K562 (cell line): ENCODE measurements at regions not wholly inside any gene's neighbourhood (a gene's known extent, or its start where the extent isn't known, plus 50 kb on each side); places are given as distances from the start of the nearest gene placed in this dataset.
A peak's percentile ranks its signal among the peaks of the same experiment; 100 is the strongest.

Experiments
- ATAC-seq: fragments of 200-7000 bp; cut with Tn5 transposase; 3 replicates; pipeline ENCODE4 v1.9.1; 2020; ENCODE audit warnings: moderate library complexity
- BruUV-seq: library from RNA; stranded (reverse); fragments of 400-500 nt; replicated peaks from 2 replicates; lab custom pipeline; 2021; lab: Mats Ljungman, UMichigan
- CTCF ChIA-PET: fragments of 300-600 bp; formaldehyde crosslinking; extraction: SDS; loops from one replicate; lab custom pipeline; 2021; ENCODE audit warnings: low intra/inter-chr PET ratio; lab: Yijun Ruan, JAX
- POLR2A ChIA-PET: fragments of 300-600, 350-650 bp; sonication (Branson Sonifier 250); formaldehyde crosslinking; extraction: SDS; loops from one replicate; lab custom pipeline; 2021; ENCODE audit warnings: antibody characterized with exemption, inconsistent platforms; lab: Yijun Ruan, JAX
- DNase-seq, 4 experiments: peaks; one replicate each; pipeline versions ENCODE4 v3.0.0 to v3.0.0-alpha.2; 2011 to 2018; ENCODE audit warnings: low spot score in 3 of 4, mixed read lengths in 3 of 4; ENCODE audit errors: extremely low read depth in 1 of 4
- FAIRE-seq: peaks from 2 replicates; lab custom pipeline; 2011; peaks lifted over from hg19 to GRCh38; lab: Jason Lieb, UNC
- H2AFZ ChIP-seq: 2 replicates; pipeline ENCODE4 v1.6.0; 2011; ENCODE audit warnings: low read depth, low read length, control low read depth, inconsistent platforms
- H3K27ac ChIP-seq: fragments of 200-600 bp; 3 replicates; pipeline ENCODE4 v1.8.0; 2011; ENCODE audit warnings: low read depth, mild to moderate bottlenecking, control low read depth, inconsistent platforms, low read length, moderate library complexity, mixed read lengths; ENCODE audit errors: extremely low read depth
- H3K27me3 ChIP-seq, 2 experiments: fragments of 300-600 bp in 1 of 2; 2 replicates in 1 of 2; 3 replicates in 1 of 2; pipeline versions ENCODE4 v1.6.0 to v1.8.0; 2011; ENCODE audit warnings: inconsistent platforms in 2 of 2, low read length in 2 of 2, mild to moderate bottlenecking in 1 of 2, mixed read lengths in 1 of 2, moderate library complexity in 1 of 2; ENCODE audit not compliant: control insufficient read depth in 2 of 2, insufficient read depth in 2 of 2
- H3K36me3 ChIP-seq: fragments of 300-600 bp; 3 replicates; pipeline ENCODE4 v1.8.0; 2011; ENCODE audit warnings: mild to moderate bottlenecking, low read length, inconsistent platforms; ENCODE audit not compliant: control insufficient read depth, insufficient read depth
- H3K4me1 ChIP-seq, 2 experiments: fragments of 200-600 bp in 1 of 2; replicated peaks in 1 of 2; 2 replicates in 1 of 2; 3 replicates in 1 of 2; pipeline versions ENCODE4 v1.5.1 to v1.8.0; 2011; ENCODE audit warnings: inconsistent platforms in 2 of 2, low read length in 2 of 2, mild to moderate bottlenecking in 1 of 2, mixed read lengths in 1 of 2, moderate library complexity in 1 of 2; ENCODE audit not compliant: control insufficient read depth in 2 of 2, insufficient read depth in 2 of 2
- H3K4me2 ChIP-seq: 2 replicates; pipeline ENCODE4 v1.6.1; 2011; ENCODE audit warnings: low read length, control low read depth, inconsistent platforms, mixed read lengths; ENCODE audit not compliant: insufficient read depth
- H3K4me3 ChIP-seq: fragments of 200-600 bp; sonication (generic), shearing (Covaris generic); 2 replicates; pipeline ENCODE4 v1.5.1; 2016; ENCODE audit warnings: control low read depth, inconsistent platforms
- H3K79me2 ChIP-seq: fragments of 200-600 bp; 3 replicates; pipeline ENCODE4 v1.8.0; 2011; ENCODE audit warnings: low read length, inconsistent platforms; ENCODE audit not compliant: control insufficient read depth, insufficient read depth
- H3K9ac ChIP-seq, 2 experiments: 2 replicates each; pipeline versions ENCODE4 v1.6.0 to v1.6.1; 2011; ENCODE audit warnings: low read depth in 2 of 2, low read length in 2 of 2, control low read depth in 1 of 2, inconsistent platforms in 1 of 2, mild to moderate bottlenecking in 1 of 2, mixed read lengths in 1 of 2; ENCODE audit not compliant: insufficient read depth in 1 of 2
- H3K9me1 ChIP-seq: one replicate; pipeline ENCODE4 v1.6.0; 2011; ENCODE audit warnings: inconsistent platforms, mild to moderate bottlenecking, low read length, moderate library complexity; ENCODE audit not compliant: control insufficient read depth, insufficient read depth
- H3K9me3 ChIP-seq: replicated peaks from 2 replicates; pipeline ENCODE4 v1.5.1; 2011; ENCODE audit warnings: low read depth, low read length, inconsistent platforms; ENCODE audit not compliant: control insufficient read depth, insufficient read depth
- H4K20me1 ChIP-seq: replicated peaks from 2 replicates; pipeline ENCODE4 v1.6.1; 2011; ENCODE audit warnings: low read length, inconsistent platforms, mixed read lengths; ENCODE audit not compliant: control insufficient read depth, insufficient read depth
- MTF1 ChIP-seq: fragments of 250-450 bp; sonication (Bioruptor Pico); IDR thresholded peaks from 2 replicates; pipeline ENCODE4 v1.9.0; 2021; ENCODE audit warnings: moderate library complexity, mild to moderate bottlenecking, inconsistent platforms, borderline replicate concordance
- NFRKB ChIP-seq: fragments of 450-650 bp; IDR thresholded peaks from 2 replicates; pipeline ENCODE4 v1.6.1; 2016; ENCODE audit warnings: low read depth
- SIRT6 ChIP-seq: IDR thresholded peaks from one replicate; pipeline ENCODE4 v1.6.1; 2012; ENCODE audit warnings: low read depth, mild to moderate bottlenecking, control low read depth, inconsistent platforms, low read length, moderate library complexity
- WGBS: fragments of 100-300 bp; shearing (Covaris generic); methylation state at CpG from one replicate; pipeline ENCODE4 v1.1.6; 2016; ENCODE audit warnings: low coverage, mixed read lengths; ENCODE audit not compliant: insufficient coverage; ENCODE audit errors: missing lambda C conversion rate; 5-methylcytosine and 5-hydroxymethylcytosine counted together
- in situ Hi-C: fragments of 300-500 bp; cut with MboI; formaldehyde crosslinking; loops from 4 replicates; pipeline ENCODE4 v1.15.0; 2018; ENCODE audit warnings: inconsistent platforms, mixed read lengths
- intact Hi-C: fragments of 100-400 bp; cut with micrococcal nuclease; formaldehyde crosslinking; loops from 2 replicates; pipeline ENCODE4 v1.14.2; 2022
- TF ChIP-seq, protein P1 (sequence below): IDR thresholded peaks from 2 replicates; pipeline ENCODE4 v1.6.1; 2016; ENCODE audit warnings: missing genetic modification characterization, missing compliant biosample characterization
- TF ChIP-seq, protein P2 (sequence below): sonication (generic); formaldehyde crosslinking; IDR thresholded peaks from 2 replicates; pipeline ENCODE4 v1.8.0; 2023; ENCODE audit warnings: mild to moderate bottlenecking, missing genetic modification reagents
- TF ChIP-seq, protein P3 (sequence below), 3 experiments: fragments of 200-800 bp in 1 of 3; fragments of 250-450 bp in 1 of 3; fragments of 450-650 bp in 1 of 3; sonication (Bioruptor Pico) in 1 of 3; sonication (Bioruptor generic) in 1 of 3; formaldehyde crosslinking in 1 of 3; IDR thresholded peaks; 2 replicates each; pipeline versions ENCODE4 v1.6.1 to v1.8.0; 2016 to 2022; ENCODE audit warnings: mild to moderate bottlenecking in 2 of 3, missing genetic modification characterization in 2 of 3, missing compliant biosample characterization in 1 of 3, moderate library complexity in 1 of 3

DNA sequence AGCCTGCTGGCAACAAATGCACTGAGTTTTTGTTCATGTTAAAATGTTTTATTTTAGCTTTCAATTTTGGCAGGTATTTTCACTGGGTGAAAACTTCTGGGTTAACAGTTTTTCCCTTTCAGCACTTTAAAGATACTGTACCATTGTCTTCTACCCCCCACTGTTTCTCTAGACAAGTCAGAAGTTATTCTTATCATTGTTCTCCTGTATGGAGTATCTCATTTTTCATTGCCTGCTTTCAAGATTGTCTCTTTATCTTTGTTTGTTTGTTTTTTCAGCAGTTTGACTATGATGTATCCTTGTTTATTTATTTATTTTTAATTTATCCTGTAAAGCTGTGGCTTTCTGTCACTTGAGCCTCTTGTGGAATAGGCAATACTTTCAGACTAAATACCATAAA, 277.0 kb downstream of the ICOS start:
- Histone ChIP-seq H3K79me2 (no peaks in the 10 kb centered on the region), H3K9me1 (no peaks in the 10 kb centered on the region), H4K20me1 (no peaks in the 10 kb centered on the region), H3K9ac (no peak overlapping the region), H3K27me3 (no peaks in the 10 kb centered on the region), H2AFZ (no peak overlapping the region), H3K9me3 (no peaks in the 10 kb centered on the region), H3K4me3 (no peak overlapping the region), H3K36me3 (no peaks in the 10 kb centered on the region), H3K4me1 (no peaks in the 10 kb centered on the region), H3K4me2 (no peak overlapping the region), H3K27ac (no peak overlapping the region)
- in situ Hi-C loops (no loop called here), intact Hi-C loops (no loop called here)
- POLR2A ChIA-PET: interaction anchor here (0.6 kb wide), 1 partner anchor 82 kb away, joined by 4 read pairs; no protein-coding TSS in a partner anchor
- TF ChIP-seq MTF1 (CRISPR knock-in tag): no peak
- TF ChIP-seq, protein P1, sequence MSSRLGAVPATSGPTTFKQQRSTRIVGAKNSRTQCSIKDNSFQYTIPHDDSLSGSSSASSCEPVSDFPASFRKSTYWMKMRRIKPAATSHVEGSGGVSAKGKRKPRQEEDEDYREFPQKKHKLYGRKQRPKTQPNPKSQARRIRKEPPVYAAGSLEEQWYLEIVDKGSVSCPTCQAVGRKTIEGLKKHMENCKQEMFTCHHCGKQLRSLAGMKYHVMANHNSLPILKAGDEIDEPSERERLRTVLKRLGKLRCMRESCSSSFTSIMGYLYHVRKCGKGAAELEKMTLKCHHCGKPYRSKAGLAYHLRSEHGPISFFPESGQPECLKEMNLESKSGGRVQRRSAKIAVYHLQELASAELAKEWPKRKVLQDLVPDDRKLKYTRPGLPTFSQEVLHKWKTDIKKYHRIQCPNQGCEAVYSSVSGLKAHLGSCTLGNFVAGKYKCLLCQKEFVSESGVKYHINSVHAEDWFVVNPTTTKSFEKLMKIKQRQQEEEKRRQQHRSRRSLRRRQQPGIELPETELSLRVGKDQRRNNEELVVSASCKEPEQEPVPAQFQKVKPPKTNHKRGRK (tag): peak; percentile 46; the same call in 1 of the 2 replicates
- no TSS peak for BruUV-seq
- no peak for FAIRE-seq
- DNase-seq: no peak
- no peak for ATAC-seq
- CTCF ChIA-PET: no interaction called here

DNA sequence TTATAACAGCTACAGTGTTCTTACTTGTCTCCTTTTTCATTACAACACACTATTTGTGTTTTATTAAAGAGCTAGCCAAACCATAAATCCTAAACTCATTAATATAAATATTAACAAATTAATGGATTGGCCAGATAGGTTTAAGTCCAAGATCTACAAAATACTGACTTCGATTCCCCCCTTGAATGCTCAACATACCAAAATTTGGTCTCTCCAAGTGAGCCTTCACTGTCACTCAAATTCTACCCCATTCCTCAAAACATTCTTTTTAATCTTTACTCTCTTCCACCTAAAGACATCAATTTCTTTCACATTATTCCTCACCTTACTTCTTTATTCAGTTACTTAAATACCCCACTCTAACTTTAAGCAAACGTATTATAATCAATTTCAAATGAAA, 281.5 kb downstream of the ICOS start:
- 3% methylated on average over 2 of the region's 2 CpGs for WGBS
- H3K27me3 ChIP-seq: no peaks in the 10 kb centered on the region
- CTCF ChIA-PET: no interaction called here
- TF ChIP-seq, protein P2, sequence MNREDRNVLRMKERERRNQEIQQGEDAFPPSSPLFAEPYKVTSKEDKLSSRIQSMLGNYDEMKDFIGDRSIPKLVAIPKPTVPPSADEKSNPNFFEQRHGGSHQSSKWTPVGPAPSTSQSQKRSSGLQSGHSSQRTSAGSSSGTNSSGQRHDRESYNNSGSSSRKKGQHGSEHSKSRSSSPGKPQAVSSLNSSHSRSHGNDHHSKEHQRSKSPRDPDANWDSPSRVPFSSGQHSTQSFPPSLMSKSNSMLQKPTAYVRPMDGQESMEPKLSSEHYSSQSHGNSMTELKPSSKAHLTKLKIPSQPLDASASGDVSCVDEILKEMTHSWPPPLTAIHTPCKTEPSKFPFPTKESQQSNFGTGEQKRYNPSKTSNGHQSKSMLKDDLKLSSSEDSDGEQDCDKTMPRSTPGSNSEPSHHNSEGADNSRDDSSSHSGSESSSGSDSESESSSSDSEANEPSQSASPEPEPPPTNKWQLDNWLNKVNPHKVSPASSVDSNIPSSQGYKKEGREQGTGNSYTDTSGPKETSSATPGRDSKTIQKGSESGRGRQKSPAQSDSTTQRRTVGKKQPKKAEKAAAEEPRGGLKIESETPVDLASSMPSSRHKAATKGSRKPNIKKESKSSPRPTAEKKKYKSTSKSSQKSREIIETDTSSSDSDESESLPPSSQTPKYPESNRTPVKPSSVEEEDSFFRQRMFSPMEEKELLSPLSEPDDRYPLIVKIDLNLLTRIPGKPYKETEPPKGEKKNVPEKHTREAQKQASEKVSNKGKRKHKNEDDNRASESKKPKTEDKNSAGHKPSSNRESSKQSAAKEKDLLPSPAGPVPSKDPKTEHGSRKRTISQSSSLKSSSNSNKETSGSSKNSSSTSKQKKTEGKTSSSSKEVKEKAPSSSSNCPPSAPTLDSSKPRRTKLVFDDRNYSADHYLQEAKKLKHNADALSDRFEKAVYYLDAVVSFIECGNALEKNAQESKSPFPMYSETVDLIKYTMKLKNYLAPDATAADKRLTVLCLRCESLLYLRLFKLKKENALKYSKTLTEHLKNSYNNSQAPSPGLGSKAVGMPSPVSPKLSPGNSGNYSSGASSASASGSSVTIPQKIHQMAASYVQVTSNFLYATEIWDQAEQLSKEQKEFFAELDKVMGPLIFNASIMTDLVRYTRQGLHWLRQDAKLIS: no peak
- TF ChIP-seq, protein P3, sequence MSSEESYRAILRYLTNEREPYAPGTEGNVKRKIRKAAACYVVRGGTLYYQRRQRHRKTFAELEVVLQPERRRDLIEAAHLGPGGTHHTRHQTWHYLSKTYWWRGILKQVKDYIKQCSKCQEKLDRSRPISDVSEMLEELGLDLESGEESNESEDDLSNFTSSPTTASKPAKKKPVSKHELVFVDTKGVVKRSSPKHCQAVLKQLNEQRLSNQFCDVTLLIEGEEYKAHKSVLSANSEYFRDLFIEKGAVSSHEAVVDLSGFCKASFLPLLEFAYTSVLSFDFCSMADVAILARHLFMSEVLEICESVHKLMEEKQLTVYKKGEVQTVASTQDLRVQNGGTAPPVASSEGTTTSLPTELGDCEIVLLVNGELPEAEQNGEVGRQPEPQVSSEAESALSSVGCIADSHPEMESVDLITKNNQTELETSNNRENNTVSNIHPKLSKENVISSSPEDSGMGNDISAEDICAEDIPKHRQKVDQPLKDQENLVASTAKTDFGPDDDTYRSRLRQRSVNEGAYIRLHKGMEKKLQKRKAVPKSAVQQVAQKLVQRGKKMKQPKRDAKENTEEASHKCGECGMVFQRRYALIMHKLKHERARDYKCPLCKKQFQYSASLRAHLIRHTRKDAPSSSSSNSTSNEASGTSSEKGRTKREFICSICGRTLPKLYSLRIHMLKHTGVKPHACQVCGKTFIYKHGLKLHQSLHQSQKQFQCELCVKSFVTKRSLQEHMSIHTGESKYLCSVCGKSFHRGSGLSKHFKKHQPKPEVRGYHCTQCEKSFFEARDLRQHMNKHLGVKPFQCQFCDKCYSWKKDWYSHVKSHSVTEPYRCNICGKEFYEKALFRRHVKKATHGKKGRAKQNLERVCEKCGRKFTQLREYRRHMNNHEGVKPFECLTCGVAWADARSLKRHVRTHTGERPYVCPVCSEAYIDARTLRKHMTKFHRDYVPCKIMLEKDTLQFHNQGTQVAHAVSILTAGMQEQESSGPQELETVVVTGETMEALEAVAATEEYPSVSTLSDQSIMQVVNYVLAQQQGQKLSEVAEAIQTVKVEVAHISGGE (CRISPR knock-in tag; IDR thresholded peaks at IDR 0.05): no peak
- no peak for TF ChIP-seq SIRT6
- TF ChIP-seq NFRKB: no peak

More for the DNA sequence above, 281.5 kb downstream of the ICOS start:
- Histone ChIP-seq H3K79me2 (no peaks in the 10 kb centered on the region), H3K9me3 (no peaks in the 10 kb centered on the region), H4K20me1 (no peaks in the 10 kb centered on the region), H3K4me3 (no peak overlapping the region), H3K9ac (no peak overlapping the region), H3K4me1 (no peaks in the 10 kb centered on the region), H3K36me3 (no peaks in the 10 kb centered on the region), H2AFZ (no peak overlapping the region), H3K4me2 (no peak overlapping the region), H3K9me1 (no peaks in the 10 kb centered on the region), H3K27ac (no peak overlapping the region)
- FAIRE-seq (no peak), DNase-seq (no peak), ATAC-seq (no peak)
- no TSS peak for BruUV-seq
- POLR2A ChIA-PET: no interaction called here
- in situ Hi-C loops: no loop called here
- intact Hi-C loops: no loop called here
